Nephron (organoid): ENCODE measurements at regions not wholly inside any gene's neighbourhood (a gene's known extent, or its start where the extent isn't known, plus 50 kb on each side); places are given as distances from the start of the nearest gene placed in this dataset.

Experiments used
- H3K27ac Mint-ChIP-seq, 3 experiments: 2 replicates each; pipeline ENCODE4 v1.8.0; 2020; ENCODE audit warnings: mixed read lengths in 3 of 3, mild to moderate bottlenecking in 2 of 3, moderate library complexity in 1 of 3
- H3K27me3 Mint-ChIP-seq: 2 replicates; pipeline ENCODE4 v1.8.0; 2021; ENCODE audit warnings: low read depth, mild to moderate bottlenecking, moderate library complexity, mixed read lengths
- H3K36me3 Mint-ChIP-seq: 2 replicates; pipeline ENCODE4 v1.8.0; 2020; ENCODE audit warnings: low read depth, mixed read lengths
- H3K4me1 Mint-ChIP-seq: 2 replicates; pipeline ENCODE4 v1.8.0; 2020; ENCODE audit warnings: mixed read lengths
- H3K4me3 Mint-ChIP-seq, 3 experiments: 2 replicates each; pipeline ENCODE4 v1.8.0; 2020; ENCODE audit warnings: mild to moderate bottlenecking in 3 of 3, mixed read lengths in 3 of 3, moderate library complexity in 2 of 3
- H3K9me3 Mint-ChIP-seq: 2 replicates; pipeline ENCODE4 v1.8.0; 2020; ENCODE audit warnings: mixed read lengths
- CTCF ChIP-seq, 3 experiments: fragments of 200-600 bp; sonication (generic); IDR thresholded peaks; one replicate each; pipeline ENCODE4 v1.5.0; 2021; ENCODE audit warnings: antibody characterized with exemption in 3 of 3; ENCODE audit not compliant: unreplicated experiment in 3 of 3

- peaks cover 13% of the 10 kb centered on the region for H3K4me1 Mint-ChIP-seq
- no peak for TF ChIP-seq CTCF (IDR thresholded peaks at IDR 0.05; ENCODE audit: unreplicated experiment in 3 of 3)
- no peak overlapping the region for H3K27ac Mint-ChIP-seq
- no peaks in the 10 kb centered on the region for H3K27me3 Mint-ChIP-seq
- no peaks in the 10 kb centered on the region for H3K36me3 Mint-ChIP-seq
- no peak overlapping the region for H3K4me3 Mint-ChIP-seq
- peaks cover 6% of the 10 kb centered on the region for H3K9me3 Mint-ChIP-seq
These were observed 706.9 kb upstream of the TMEM132C start for GRCh38 chr12:127560041-127560478.

- TF ChIP-seq CTCF (IDR thresholded peaks at IDR 0.05; ENCODE audit: unreplicated experiment in 3 of 3), result no peak
- H3K27ac Mint-ChIP-seq, result no peak overlapping the region
- peaks cover 6% of the 10 kb centered on the region for H3K9me3 Mint-ChIP-seq
- no peak overlapping the region for H3K4me3 Mint-ChIP-seq
- H3K27me3 Mint-ChIP-seq, result peaks cover 5% of the 10 kb centered on the region
- no peaks in the 10 kb centered on the region for H3K36me3 Mint-ChIP-seq
- H3K4me1 Mint-ChIP-seq, result peaks cover 13% of the 10 kb centered on the region
These were observed 704.2 kb upstream of the TMEM132C start for GRCh38 chr12:127562816-127563215.

- H3K27me3 Mint-ChIP-seq, result peaks cover 29% of the 10 kb centered on the region
- no peak overlapping the region for H3K4me3 Mint-ChIP-seq
- H3K4me1 Mint-ChIP-seq, result no peaks in the 10 kb centered on the region
- H3K9me3 Mint-ChIP-seq, result peaks cover 6% of the 10 kb centered on the region
- no peak overlapping the region for H3K27ac Mint-ChIP-seq
- no peaks in the 10 kb centered on the region for H3K36me3 Mint-ChIP-seq
- no peak for TF ChIP-seq CTCF (IDR thresholded peaks at IDR 0.05; ENCODE audit: unreplicated experiment in 3 of 3)
These were observed 701.7 kb upstream of the TMEM132C start for GRCh38 chr12:127565241-127565640.

GRCh38 chr12:127567531-127567930 is 699.4 kb upstream of the TMEM132C start:
- H3K27ac Mint-ChIP-seq, result no peak overlapping the region

GRCh38 chr12:127570387-127570786 is 696.6 kb upstream of the TMEM132C start:
- TF ChIP-seq CTCF (IDR thresholded peaks at IDR 0.05; ENCODE audit: unreplicated experiment in 3 of 3), result no peak
- Mint-ChIP-seq H3K27me3 (peaks cover 49% of the 10 kb centered on the region), H3K36me3 (no peaks in the 10 kb centered on the region), H3K4me3 (no peak overlapping the region), H3K9me3 (no peaks in the 10 kb centered on the region), H3K27ac (no peak overlapping the region), H3K4me1 (peaks cover 7% of the 10 kb centered on the region)

More at GRCh38 chr12:127567531-127567930, 699.4 kb upstream of the TMEM132C start:
- TF ChIP-seq CTCF (IDR thresholded peaks at IDR 0.05; ENCODE audit: unreplicated experiment in 3 of 3), result no peak
- no peak overlapping the region for H3K4me3 Mint-ChIP-seq
- peaks cover 39% of the 10 kb centered on the region for H3K27me3 Mint-ChIP-seq
- peaks cover 7% of the 10 kb centered on the region for H3K4me1 Mint-ChIP-seq
- no peaks in the 10 kb centered on the region for H3K36me3 Mint-ChIP-seq
- peaks cover 6% of the 10 kb centered on the region for H3K9me3 Mint-ChIP-seq

- Mint-ChIP-seq H3K27ac (no peak overlapping the region), H3K4me3 (no peak overlapping the region), H3K4me1 (peaks cover 7% of the 10 kb centered on the region), H3K27me3 (peaks cover 51% of the 10 kb centered on the region), H3K36me3 (no peaks in the 10 kb centered on the region), H3K9me3 (no peaks in the 10 kb centered on the region)
- no peak for TF ChIP-seq CTCF (IDR thresholded peaks at IDR 0.05; ENCODE audit: unreplicated experiment in 3 of 3)
These were observed 696.1 kb upstream of the TMEM132C start for GRCh38 chr12:127570793-127571360.
